ENCODE measurements at regions not wholly inside any gene's neighbourhood (a gene's known extent, or its start where the extent isn't known, plus 50 kb on each side); places are given as distances from the start of the nearest gene placed in this dataset.

- no peaks in the 10 kb centered on the region for H3K36me3 ChIP-seq (ENCODE audit: control insufficient read depth, insufficient read depth, low read length)
- no peak overlapping the region for H3K27ac ChIP-seq (ENCODE audit: low read depth, low read length)
- no peaks in the 10 kb centered on the region for H3K9me3 ChIP-seq (ENCODE audit: control insufficient read depth, insufficient read depth, low read length)
- no peak overlapping the region for H3K4me3 ChIP-seq (ENCODE audit: low read depth, low read length)
- H3K9ac ChIP-seq (ENCODE audit: low read depth, low read length): no peak overlapping the region
- H3K4me1 ChIP-seq (ENCODE audit: control insufficient read depth, insufficient read depth, low read length): peaks cover 6% of the 10 kb centered on the region
- no peaks in the 10 kb centered on the region for H3K27me3 ChIP-seq (ENCODE audit: control insufficient read depth, insufficient read depth, low read length)
These were observed 133.2 kb downstream of the LARP7 start for GRCh38 chr4:112770114-112770513.

DNA sequence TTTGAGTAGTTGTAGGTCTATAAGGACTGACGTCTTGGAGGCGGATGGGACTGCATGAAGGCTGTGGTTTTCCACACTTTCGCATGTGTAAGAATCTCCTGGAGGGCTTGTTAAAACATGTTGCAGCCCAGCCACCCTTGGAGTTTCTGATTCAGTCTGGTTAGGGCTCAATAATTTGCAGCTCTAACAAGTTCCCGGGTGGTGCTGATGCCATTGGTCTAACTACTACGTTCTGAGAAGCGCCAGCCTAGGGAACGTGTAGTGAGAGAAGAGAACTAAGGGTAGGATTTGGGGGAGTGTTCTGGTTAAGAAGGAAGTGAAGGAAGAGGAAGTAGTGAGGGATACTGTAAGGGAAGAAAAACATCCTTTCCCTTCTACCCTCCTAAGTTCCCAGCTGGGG, 138.9 kb downstream of the LARP7 start:
- H3K4me3 ChIP-seq (ENCODE audit: low read depth, low read length): no peak overlapping the region
- no peaks in the 10 kb centered on the region for H3K27me3 ChIP-seq (ENCODE audit: control insufficient read depth, insufficient read depth, low read length)
- H3K27ac ChIP-seq (ENCODE audit: low read depth, low read length): peak overlapping the region; percentile 64
- H3K36me3 ChIP-seq (ENCODE audit: control insufficient read depth, insufficient read depth, low read length): 0 out of 2 replicates have a peak, but pooled peaks cover 4% of the 10 kb centered on the region
- H3K9ac ChIP-seq (ENCODE audit: low read depth, low read length): no peak overlapping the region
- H3K9me3 ChIP-seq (ENCODE audit: control insufficient read depth, insufficient read depth, low read length): no peaks in the 10 kb centered on the region
- H3K4me1 ChIP-seq (ENCODE audit: control insufficient read depth, insufficient read depth, low read length): peaks cover 8% of the 10 kb centered on the region

DNA sequence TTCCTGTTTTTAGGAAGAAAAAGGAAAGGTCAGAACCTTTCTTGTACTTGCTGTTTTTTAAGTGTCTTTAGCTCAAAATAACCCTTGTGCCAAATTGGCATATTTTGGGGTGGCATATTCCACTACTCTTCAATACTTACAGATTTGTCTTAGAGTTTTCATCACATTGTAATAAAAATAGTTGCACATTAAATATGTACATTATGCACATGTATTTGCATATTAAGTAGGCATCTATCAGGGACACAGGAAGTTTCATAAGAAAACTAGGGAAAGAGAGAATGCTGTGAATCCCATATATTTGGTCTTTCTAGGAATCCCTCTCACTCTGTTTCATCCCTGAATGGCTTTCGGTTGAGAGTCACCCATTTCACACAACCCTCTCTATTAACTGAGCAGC, 139.6 kb downstream of the LARP7 start:
- Histone ChIP-seq H3K4me1 (ENCODE audit: control insufficient read depth, insufficient read depth, low read length) (peaks cover 8% of the 10 kb centered on the region), H3K27me3 (ENCODE audit: control insufficient read depth, insufficient read depth, low read length) (no peaks in the 10 kb centered on the region), H3K9ac (ENCODE audit: low read depth, low read length) (no peak overlapping the region), H3K36me3 (ENCODE audit: control insufficient read depth, insufficient read depth, low read length) (0 out of 2 replicates have a peak, but pooled peaks cover 4% of the 10 kb centered on the region), H3K9me3 (ENCODE audit: control insufficient read depth, insufficient read depth, low read length) (no peaks in the 10 kb centered on the region), H3K27ac (ENCODE audit: low read depth, low read length) (no peak overlapping the region), H3K4me3 (ENCODE audit: low read depth, low read length) (no peak overlapping the region)

- no peak overlapping the region for H3K9ac ChIP-seq (ENCODE audit: low read depth, low read length)
- H3K27ac ChIP-seq (ENCODE audit: low read depth, low read length): no peak overlapping the region
- peaks cover 8% of the 10 kb centered on the region for H3K4me1 ChIP-seq (ENCODE audit: control insufficient read depth, insufficient read depth, low read length)
- 0 out of 2 replicates have a peak, but pooled peaks cover 4% of the 10 kb centered on the region for H3K36me3 ChIP-seq (ENCODE audit: control insufficient read depth, insufficient read depth, low read length)
- no peaks in the 10 kb centered on the region for H3K9me3 ChIP-seq (ENCODE audit: control insufficient read depth, insufficient read depth, low read length)
- H3K4me3 ChIP-seq (ENCODE audit: low read depth, low read length): no peak overlapping the region
- no peaks in the 10 kb centered on the region for H3K27me3 ChIP-seq (ENCODE audit: control insufficient read depth, insufficient read depth, low read length)
These were observed 141.6 kb downstream of the LARP7 start for GRCh38 chr4:112778520-112778919.

DNA sequence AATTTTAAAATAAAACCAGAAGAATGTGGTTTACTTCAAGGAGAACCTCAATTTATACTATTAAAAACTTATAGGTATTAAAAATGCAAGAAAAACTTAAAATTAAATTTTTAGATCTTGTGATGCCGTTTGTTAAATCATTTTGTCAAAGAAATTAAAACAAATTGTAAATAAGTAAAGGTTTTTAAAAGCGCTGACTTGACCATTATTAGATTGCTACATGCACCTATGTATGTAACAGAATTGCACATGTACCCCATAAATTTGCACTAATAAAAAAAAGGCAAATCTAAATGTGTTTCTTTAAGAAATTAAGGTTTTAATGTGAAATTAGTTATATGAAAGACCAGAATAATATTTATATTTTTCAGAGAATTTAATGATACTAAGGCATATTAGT, 156.1 kb downstream of the LARP7 start:
- peaks cover 4% of the 10 kb centered on the region; the same call in 1 of the 2 replicates for H3K36me3 ChIP-seq (ENCODE audit: control insufficient read depth, insufficient read depth, low read length)
- H3K9me3 ChIP-seq (ENCODE audit: control insufficient read depth, insufficient read depth, low read length): no peaks in the 10 kb centered on the region
- H3K27me3 ChIP-seq (ENCODE audit: control insufficient read depth, insufficient read depth, low read length): no peaks in the 10 kb centered on the region
- H3K4me1 ChIP-seq (ENCODE audit: control insufficient read depth, insufficient read depth, low read length): no peaks in the 10 kb centered on the region
- no peak overlapping the region for H3K9ac ChIP-seq (ENCODE audit: low read depth, low read length)
- H3K27ac ChIP-seq (ENCODE audit: low read depth, low read length): no peak overlapping the region
- no peak overlapping the region for H3K4me3 ChIP-seq (ENCODE audit: low read depth, low read length)

GRCh38 chr4:112800001-112800400, 163.1 kb downstream of the LARP7 start:
- H3K36me3 ChIP-seq (ENCODE audit: control insufficient read depth, insufficient read depth, low read length): peaks cover 5% of the 10 kb centered on the region; the same call in 1 of the 2 replicates
- H3K27me3 ChIP-seq (ENCODE audit: control insufficient read depth, insufficient read depth, low read length): no peaks in the 10 kb centered on the region
- no peak overlapping the region for H3K27ac ChIP-seq (ENCODE audit: low read depth, low read length)
- no peaks in the 10 kb centered on the region for H3K4me1 ChIP-seq (ENCODE audit: control insufficient read depth, insufficient read depth, low read length)
- no peak overlapping the region for H3K9ac ChIP-seq (ENCODE audit: low read depth, low read length)
- no peaks in the 10 kb centered on the region for H3K9me3 ChIP-seq (ENCODE audit: control insufficient read depth, insufficient read depth, low read length)
- no peak overlapping the region for H3K4me3 ChIP-seq (ENCODE audit: low read depth, low read length)

GRCh38 chr4:112801341-112801740, 164.4 kb downstream of the LARP7 start:
- no peak overlapping the region for H3K27ac ChIP-seq (ENCODE audit: low read depth, low read length)
- no peaks in the 10 kb centered on the region for H3K27me3 ChIP-seq (ENCODE audit: control insufficient read depth, insufficient read depth, low read length)
- no peaks in the 10 kb centered on the region for H3K4me1 ChIP-seq (ENCODE audit: control insufficient read depth, insufficient read depth, low read length)
- H3K9me3 ChIP-seq (ENCODE audit: control insufficient read depth, insufficient read depth, low read length): no peaks in the 10 kb centered on the region
- peaks cover 5% of the 10 kb centered on the region; the same call in 1 of the 2 replicates for H3K36me3 ChIP-seq (ENCODE audit: control insufficient read depth, insufficient read depth, low read length)
- H3K4me3 ChIP-seq (ENCODE audit: low read depth, low read length): no peak overlapping the region
- H3K9ac ChIP-seq (ENCODE audit: low read depth, low read length): no peak overlapping the region

- H3K27me3 ChIP-seq (ENCODE audit: control insufficient read depth, insufficient read depth, low read length): no peaks in the 10 kb centered on the region
- peaks cover 3% of the 10 kb centered on the region; the same call in 1 of the 2 replicates for H3K36me3 ChIP-seq (ENCODE audit: control insufficient read depth, insufficient read depth, low read length)
- H3K9me3 ChIP-seq (ENCODE audit: control insufficient read depth, insufficient read depth, low read length): no peaks in the 10 kb centered on the region
- no peak overlapping the region for H3K4me3 ChIP-seq (ENCODE audit: low read depth, low read length)
- no peak overlapping the region for H3K9ac ChIP-seq (ENCODE audit: low read depth, low read length)
- H3K4me1 ChIP-seq (ENCODE audit: control insufficient read depth, insufficient read depth, low read length): no peaks in the 10 kb centered on the region
- H3K27ac ChIP-seq (ENCODE audit: low read depth, low read length): no peak overlapping the region
These were observed 165.8 kb downstream of the LARP7 start for GRCh38 chr4:112802780-112803179.

DNA sequence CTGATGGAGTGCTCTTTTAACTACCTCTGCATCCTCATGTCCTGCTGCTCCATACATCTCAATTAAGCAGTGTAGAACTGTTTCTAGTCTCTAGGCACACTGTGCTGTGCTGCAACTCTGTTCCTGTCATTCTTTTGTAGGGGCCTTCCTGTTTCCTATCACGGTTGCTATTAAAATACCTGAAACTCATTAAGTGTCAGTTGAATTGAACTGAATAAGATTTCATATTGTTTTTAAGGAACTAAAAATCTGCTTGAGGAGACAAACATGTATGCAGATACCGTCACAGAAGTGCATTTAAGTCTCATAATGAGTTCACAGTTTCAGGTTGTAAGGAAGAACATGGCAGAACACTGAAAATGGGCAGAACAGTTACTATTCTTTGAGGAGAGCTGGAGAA, 170.1 kb downstream of the LARP7 start:
- Histone ChIP-seq H3K27me3 (ENCODE audit: control insufficient read depth, insufficient read depth, low read length) (no peaks in the 10 kb centered on the region), H3K27ac (ENCODE audit: low read depth, low read length) (no peak overlapping the region), H3K36me3 (ENCODE audit: control insufficient read depth, insufficient read depth, low read length) (no peaks in the 10 kb centered on the region), H3K4me3 (ENCODE audit: low read depth, low read length) (no peak overlapping the region), H3K4me1 (ENCODE audit: control insufficient read depth, insufficient read depth, low read length) (no peaks in the 10 kb centered on the region), H3K9me3 (ENCODE audit: control insufficient read depth, insufficient read depth, low read length) (no peaks in the 10 kb centered on the region), H3K9ac (ENCODE audit: low read depth, low read length) (no peak overlapping the region)

GRCh38 chr4:112808001-112808400, 171.1 kb downstream of the LARP7 start:
- no peaks in the 10 kb centered on the region; the same call in 1 of the 2 replicates for H3K36me3 ChIP-seq (ENCODE audit: control insufficient read depth, insufficient read depth, low read length)
- H3K27me3 ChIP-seq (ENCODE audit: control insufficient read depth, insufficient read depth, low read length): no peaks in the 10 kb centered on the region
- H3K27ac ChIP-seq (ENCODE audit: low read depth, low read length): no peak overlapping the region
- no peak overlapping the region for H3K4me3 ChIP-seq (ENCODE audit: low read depth, low read length)
- no peaks in the 10 kb centered on the region for H3K9me3 ChIP-seq (ENCODE audit: control insufficient read depth, insufficient read depth, low read length)
- H3K9ac ChIP-seq (ENCODE audit: low read depth, low read length): no peak overlapping the region
- H3K4me1 ChIP-seq (ENCODE audit: control insufficient read depth, insufficient read depth, low read length): no peaks in the 10 kb centered on the region

DNA sequence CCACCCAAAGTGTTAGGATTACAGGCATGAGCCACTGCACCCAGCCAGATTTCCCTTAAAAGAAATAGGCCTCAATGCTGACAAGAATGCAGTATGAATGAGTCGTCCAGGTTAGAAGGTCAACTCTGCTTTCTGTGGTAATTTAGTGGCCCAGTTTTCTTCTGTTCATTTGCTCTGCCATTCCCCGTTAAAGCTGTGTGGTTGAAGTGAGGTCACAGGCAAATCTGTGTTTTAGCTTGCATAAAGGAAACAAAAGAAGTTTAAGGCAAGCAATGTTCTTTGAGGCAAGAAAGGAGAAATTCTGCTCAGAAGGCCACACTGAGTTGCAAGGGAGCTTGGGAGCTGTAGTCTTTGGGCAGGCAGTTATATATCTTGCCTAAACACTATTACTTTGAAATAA, 176.8 kb downstream of the LARP7 start:
- no peak overlapping the region for H3K9ac ChIP-seq (ENCODE audit: low read depth, low read length)
- H3K27ac ChIP-seq (ENCODE audit: low read depth, low read length): no peak overlapping the region
- H3K27me3 ChIP-seq (ENCODE audit: control insufficient read depth, insufficient read depth, low read length): no peaks in the 10 kb centered on the region
- no peak overlapping the region for H3K4me3 ChIP-seq (ENCODE audit: low read depth, low read length)
- H3K9me3 ChIP-seq (ENCODE audit: control insufficient read depth, insufficient read depth, low read length): no peaks in the 10 kb centered on the region
- H3K36me3 ChIP-seq (ENCODE audit: control insufficient read depth, insufficient read depth, low read length): no peaks in the 10 kb centered on the region; the same call in 1 of the 2 replicates
- peaks cover 19% of the 10 kb centered on the region for H3K4me1 ChIP-seq (ENCODE audit: control insufficient read depth, insufficient read depth, low read length)
